ENCODE measurements at regions not wholly inside any gene's neighbourhood (a gene's known extent, or its start where the extent isn't known, plus 50 kb on each side); places are given as distances from the start of the nearest gene placed in this dataset.

- Histone ChIP-seq H3K36me3 (ENCODE audit: control insufficient read depth, insufficient read depth, low read length) (no peaks in the 10 kb centered on the region), H2AFZ (ENCODE audit: low read length) (no peak overlapping the region), H3K27ac (ENCODE audit: insufficient read depth, low read length) (no peak overlapping the region), H3K4me1 (ENCODE audit: control insufficient read depth, extremely low read depth, insufficient read depth, low read length) (no peaks in the 10 kb centered on the region), H3K79me2 (ENCODE audit: control insufficient read depth, insufficient read depth, low read length) (no peaks in the 10 kb centered on the region), H3K27me3 (ENCODE audit: control insufficient read depth, insufficient read depth, low read length) (no peaks in the 10 kb centered on the region), H3K4me3 (replicated peaks in 1 of 4; ENCODE audit: control extremely low read depth in 1 of 4, insufficient read depth in 1 of 4, low read depth in 3 of 4, low read length in 4 of 4) (no peak overlapping the region), H3K9me3 (ENCODE audit: control insufficient read depth, insufficient read depth, low read depth, low read length) (no peaks in the 10 kb centered on the region), H4K20me1 (ENCODE audit: control insufficient read depth, extremely low read depth, insufficient read depth, low read length) (no peaks in the 10 kb centered on the region), H3K9ac (ENCODE audit: insufficient read depth, low read length) (no peak overlapping the region), H3K4me2 (ENCODE audit: extremely low read depth, insufficient read depth, low read length) (no peak overlapping the region)
- TF ChIP-seq EZH2 (IDR thresholded peaks at IDR 0.05; ENCODE audit: low read length, missing control alignments) (no peak), CTCF (conservative IDR thresholded peaks at IDR 0.05 in 1 of 2, IDR thresholded peaks at IDR 0.05 in 1 of 2; ENCODE audit: low read depth in 1 of 2, low read length in 2 of 2) (no peak)
- DNase-seq (ENCODE audit: low read depth in 2 of 2), result no peak
These were observed 1730.1 kb upstream of the PRR20A start for GRCh38 chr13:55410398-55411330.

GRCh38 chr13:55418095-55418494 lies 1722.6 kb upstream of the PRR20A start:
- Histone ChIP-seq H3K27me3 (ENCODE audit: control insufficient read depth, insufficient read depth, low read length) (no peaks in the 10 kb centered on the region), H2AFZ (ENCODE audit: low read length) (no peak overlapping the region), H3K4me3 (replicated peaks in 1 of 4; ENCODE audit: control extremely low read depth in 1 of 4, insufficient read depth in 1 of 4, low read depth in 3 of 4, low read length in 4 of 4) (no peak overlapping the region), H3K36me3 (ENCODE audit: control insufficient read depth, insufficient read depth, low read length) (no peaks in the 10 kb centered on the region), H3K27ac (ENCODE audit: insufficient read depth, low read length) (no peak overlapping the region), H3K79me2 (ENCODE audit: control insufficient read depth, insufficient read depth, low read length) (no peaks in the 10 kb centered on the region), H4K20me1 (ENCODE audit: control insufficient read depth, extremely low read depth, insufficient read depth, low read length) (no peaks in the 10 kb centered on the region), H3K9me3 (ENCODE audit: control insufficient read depth, insufficient read depth, low read depth, low read length) (no peaks in the 10 kb centered on the region), H3K9ac (ENCODE audit: insufficient read depth, low read length) (no peak overlapping the region), H3K4me1 (ENCODE audit: control insufficient read depth, extremely low read depth, insufficient read depth, low read length) (no peaks in the 10 kb centered on the region), H3K4me2 (ENCODE audit: extremely low read depth, insufficient read depth, low read length) (no peak overlapping the region)
- DNase-seq (ENCODE audit: low read depth in 2 of 2), result no peak
- TF ChIP-seq CTCF (conservative IDR thresholded peaks at IDR 0.05 in 1 of 2, IDR thresholded peaks at IDR 0.05 in 1 of 2; ENCODE audit: low read depth in 1 of 2, low read length in 2 of 2), result no peak
- no peak for TF ChIP-seq EZH2 (IDR thresholded peaks at IDR 0.05; ENCODE audit: low read length, missing control alignments)

GRCh38 chr13:55432814-55433213 lies 1707.9 kb upstream of the PRR20A start:
- DNase-seq (ENCODE audit: low read depth in 2 of 2), result no peak
- Histone ChIP-seq H3K4me3 (replicated peaks in 1 of 4; ENCODE audit: control extremely low read depth in 1 of 4, insufficient read depth in 1 of 4, low read depth in 3 of 4, low read length in 4 of 4) (no peak overlapping the region), H3K9ac (ENCODE audit: insufficient read depth, low read length) (no peak overlapping the region), H3K79me2 (ENCODE audit: control insufficient read depth, insufficient read depth, low read length) (no peaks in the 10 kb centered on the region), H3K27ac (ENCODE audit: insufficient read depth, low read length) (no peak overlapping the region), H3K27me3 (ENCODE audit: control insufficient read depth, insufficient read depth, low read length) (no peaks in the 10 kb centered on the region), H2AFZ (ENCODE audit: low read length) (no peak overlapping the region), H3K4me2 (ENCODE audit: extremely low read depth, insufficient read depth, low read length) (no peak overlapping the region), H3K9me3 (ENCODE audit: control insufficient read depth, insufficient read depth, low read depth, low read length) (no peaks in the 10 kb centered on the region), H3K4me1 (ENCODE audit: control insufficient read depth, extremely low read depth, insufficient read depth, low read length) (no peaks in the 10 kb centered on the region), H4K20me1 (ENCODE audit: control insufficient read depth, extremely low read depth, insufficient read depth, low read length) (no peaks in the 10 kb centered on the region), H3K36me3 (ENCODE audit: control insufficient read depth, insufficient read depth, low read length) (no peaks in the 10 kb centered on the region)
- TF ChIP-seq CTCF (conservative IDR thresholded peaks at IDR 0.05 in 1 of 2, IDR thresholded peaks at IDR 0.05 in 1 of 2; ENCODE audit: low read depth in 1 of 2, low read length in 2 of 2), result no peak
- no peak for TF ChIP-seq EZH2 (IDR thresholded peaks at IDR 0.05; ENCODE audit: low read length, missing control alignments)
